DMS153 treated with DMSO at 0.1 percent for 48 hours (cell line): ENCODE measurements at regions not wholly inside any gene's neighbourhood (a gene's known extent, or its start where the extent isn't known, plus 50 kb on each side); places are given as distances from the start of the nearest gene placed in this dataset.
"Not testable (repeated sequence)": the region's sequence is repeated elsewhere in the genome, so short reads cannot be mapped to it uniquely, and the experiment has no call there.

ENCODE experiments used
- DNase-seq: peaks from one replicate; lab custom pipeline; 2025; ENCODE audit not compliant: unreplicated experiment; lab: John Stamatoyannopoulos, UW

DNA sequence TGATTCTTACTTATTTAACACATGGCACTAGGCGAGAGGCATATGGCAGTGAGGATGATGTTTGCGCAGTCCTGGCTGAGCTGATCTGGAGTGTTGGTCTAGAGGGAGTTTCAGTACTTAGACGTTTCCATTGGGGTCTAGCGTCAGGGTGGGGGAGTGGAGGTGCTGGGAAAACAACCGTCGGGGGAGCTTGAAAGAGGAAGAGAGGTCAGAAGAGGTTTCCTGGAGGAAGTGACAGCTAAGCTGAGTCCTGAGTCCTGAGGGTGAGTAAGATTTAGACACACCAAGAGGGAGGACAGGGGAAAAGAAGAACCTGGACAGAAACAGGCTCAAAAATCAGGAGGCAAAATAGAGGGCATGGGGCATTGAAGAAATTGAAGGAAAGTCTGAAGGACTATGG is 81.4 kb downstream of the ALOX5AP start:
- no peak for DNase-seq

DNA sequence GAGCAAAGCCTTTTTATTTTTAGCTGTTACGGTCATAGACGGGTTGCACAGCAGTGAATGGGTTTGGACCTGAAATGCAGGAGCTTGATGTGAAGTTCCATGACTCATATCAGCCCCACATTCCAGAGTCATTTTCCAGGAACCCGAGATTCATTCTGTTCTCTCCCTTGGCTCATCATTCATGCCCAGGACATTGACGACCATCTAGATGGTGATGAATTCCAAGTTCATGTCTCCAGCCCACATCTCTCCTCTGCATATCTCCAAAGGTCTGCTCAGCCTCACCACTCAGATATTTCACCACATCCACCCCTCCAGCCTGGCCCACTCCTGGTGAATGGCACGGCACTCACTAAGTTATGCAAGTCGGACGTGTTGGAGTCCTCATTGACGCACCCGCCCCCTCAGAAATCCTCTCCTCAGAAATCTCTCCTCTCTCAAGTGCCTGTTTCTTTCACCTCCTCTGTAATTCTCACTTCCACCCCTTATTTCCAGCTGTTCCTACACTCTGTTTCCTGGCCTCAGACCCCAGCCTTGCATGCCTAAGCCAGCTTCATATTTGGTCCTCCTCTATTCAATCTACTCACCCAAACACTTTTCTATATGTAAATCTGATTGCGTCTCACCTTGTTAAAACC is 83.1 kb downstream of the ALOX5AP start:
- DNase-seq, result no peak

DNA sequence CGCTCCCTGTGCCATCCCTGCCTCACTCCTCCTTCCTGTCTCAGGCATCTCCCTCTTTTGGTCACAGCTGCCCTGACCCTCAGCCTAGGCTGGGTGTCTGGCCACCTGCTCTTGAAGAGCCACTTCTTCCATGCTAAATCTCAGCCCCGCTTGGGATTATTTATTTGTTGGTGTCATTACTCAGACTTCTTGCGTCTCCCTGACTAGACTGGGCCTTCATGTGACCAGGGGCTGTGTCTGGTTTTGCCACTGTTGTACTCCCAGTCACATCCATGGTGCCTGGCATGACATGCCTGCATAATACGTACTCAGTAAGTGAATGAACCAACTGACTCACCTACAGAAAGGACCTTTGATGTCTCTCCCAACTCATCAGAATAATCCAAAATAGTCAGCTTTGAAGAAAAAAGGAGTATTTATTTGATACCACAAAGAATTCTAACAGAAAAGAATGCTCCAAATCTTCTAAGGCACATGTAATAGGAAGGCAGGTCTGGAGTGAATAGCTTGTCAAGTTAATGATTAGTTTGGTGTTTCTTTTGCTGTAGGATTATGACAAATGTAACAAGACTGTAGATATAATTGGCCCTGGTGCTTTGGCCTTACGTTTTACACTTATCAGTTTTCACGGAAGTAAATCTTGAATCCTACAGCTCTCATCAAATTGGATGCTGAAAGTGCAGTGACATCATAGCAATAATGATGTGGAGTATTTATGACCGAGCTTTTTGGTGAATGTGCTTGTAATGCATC is 84.0 kb downstream of the ALOX5AP start:
- no peak for DNase-seq

DNA sequence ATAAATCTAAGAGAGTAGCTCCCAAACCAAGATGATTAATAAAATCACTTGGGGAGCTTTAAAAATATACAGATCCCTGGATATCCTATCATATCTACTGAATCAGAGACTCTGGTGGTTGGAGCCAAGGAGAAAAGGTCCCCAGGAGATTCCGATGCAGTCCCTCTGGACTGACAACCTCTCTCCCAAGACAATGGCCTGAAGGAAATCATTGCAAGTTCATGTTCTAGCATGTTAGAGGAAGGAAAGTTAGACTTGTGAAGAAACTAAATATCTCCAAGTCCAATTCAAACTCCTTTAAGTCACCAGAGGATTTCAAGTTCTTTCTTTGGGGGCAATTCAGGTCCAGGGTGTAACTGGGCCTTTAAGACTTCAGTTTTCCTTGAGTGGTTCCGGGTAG is 84.7 kb upstream of the MEDAG start:
- DNase-seq, result no peak

DNA sequence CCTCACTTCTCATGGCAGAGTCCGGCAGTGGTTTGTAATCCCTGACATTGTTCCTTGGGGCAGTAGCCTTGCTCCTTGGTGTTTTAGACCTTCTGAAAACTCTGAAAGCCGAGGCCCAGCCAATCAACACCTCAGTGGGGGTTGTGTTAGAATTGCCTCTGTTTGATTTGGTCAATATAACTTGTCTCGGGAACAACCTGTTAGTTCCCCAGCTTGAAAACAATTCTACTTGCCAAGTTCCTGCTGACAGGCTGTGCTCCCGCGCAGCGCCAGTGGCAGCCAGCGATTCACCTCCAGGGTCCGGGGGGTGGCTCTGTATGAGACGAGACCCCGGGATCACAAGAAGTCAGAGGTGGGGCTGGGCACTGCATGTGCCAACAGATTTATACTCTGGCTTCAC is 81.4 kb upstream of the MEDAG start:
- no peak for DNase-seq

DNA sequence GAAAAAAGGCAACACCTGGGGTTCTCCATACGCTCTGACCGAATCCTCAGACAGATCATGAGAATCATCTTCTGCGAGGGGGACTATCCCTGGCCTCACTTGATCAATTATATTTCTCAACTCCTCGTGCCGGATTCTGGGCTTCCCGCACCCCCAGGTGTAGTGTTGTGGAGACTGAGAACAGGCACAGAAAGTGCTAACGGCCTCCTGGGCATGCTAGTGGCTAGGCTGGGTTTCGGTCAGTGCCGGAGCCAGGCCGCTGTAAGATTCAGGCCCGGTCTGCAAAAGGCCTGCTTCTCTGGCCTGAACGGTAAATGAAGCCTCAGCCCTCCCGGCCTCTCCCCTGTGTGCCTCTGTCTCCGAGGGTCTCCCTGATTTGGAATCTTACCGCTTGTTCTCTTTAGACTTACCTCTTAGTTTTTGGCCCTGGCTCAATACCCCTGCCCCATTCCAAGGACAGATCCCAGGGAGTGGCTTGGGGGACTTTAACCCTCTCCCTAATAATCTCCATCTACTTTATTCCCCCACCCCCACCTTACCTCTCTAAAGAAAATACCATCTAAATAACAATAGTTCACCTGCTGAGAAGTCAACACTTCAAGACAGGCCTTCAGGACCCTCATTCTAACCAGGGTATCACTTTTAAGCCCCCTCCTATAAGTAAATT is 79.0 kb upstream of the MEDAG start:
- no peak for DNase-seq

DNA sequence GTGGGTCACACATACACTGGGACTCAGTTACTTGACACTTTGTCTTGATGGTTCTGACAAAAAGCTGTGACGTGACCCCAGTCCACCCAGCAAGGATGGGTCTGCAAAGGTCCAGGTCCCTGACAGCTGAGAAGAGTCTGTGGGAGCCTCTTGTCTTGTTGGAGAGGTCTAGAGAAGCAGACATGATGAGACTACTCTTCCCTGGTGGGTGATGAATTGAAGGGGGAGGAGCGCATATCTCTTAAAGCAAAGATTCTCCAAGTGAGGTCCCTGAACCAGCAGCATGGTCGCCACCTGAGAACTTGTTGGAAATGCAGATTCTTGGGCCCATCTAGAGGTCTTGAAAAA is 78.5 kb upstream of the MEDAG start:
- DNase-seq, result no peak

DNA sequence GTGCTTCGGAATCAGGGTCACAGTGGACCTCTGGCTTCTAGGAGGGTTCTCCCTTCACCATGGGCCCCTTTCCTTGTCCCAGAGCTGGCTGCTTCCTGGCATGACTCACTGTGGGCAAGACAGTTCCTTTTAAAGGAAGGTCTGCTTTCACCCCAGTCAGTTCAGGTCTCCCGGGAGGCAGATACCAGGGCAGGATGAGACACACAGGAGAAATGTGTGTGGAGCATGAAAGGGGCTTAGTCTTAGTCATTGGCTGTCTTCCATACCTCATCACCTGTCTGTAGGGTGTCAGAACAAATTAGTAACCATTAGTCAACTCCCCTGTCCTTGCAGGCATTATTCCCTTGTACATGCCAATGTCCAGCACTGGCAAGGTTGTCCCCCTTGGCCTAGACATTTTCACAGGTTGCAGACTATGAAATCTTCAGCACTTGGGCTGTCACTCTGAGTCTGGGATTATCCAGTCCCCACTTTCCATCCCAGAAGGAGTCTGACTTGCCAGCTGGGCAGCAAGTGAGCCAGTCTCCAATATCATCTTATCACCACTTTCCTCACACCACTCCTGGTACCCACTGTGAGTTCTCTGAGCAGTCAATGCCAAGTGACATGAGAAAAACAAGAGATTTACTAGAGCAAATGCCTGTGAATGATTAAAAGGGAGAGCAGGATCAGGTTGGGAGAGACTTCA is 76.8 kb upstream of the MEDAG start:
- DNase-seq, result no peak

DNA sequence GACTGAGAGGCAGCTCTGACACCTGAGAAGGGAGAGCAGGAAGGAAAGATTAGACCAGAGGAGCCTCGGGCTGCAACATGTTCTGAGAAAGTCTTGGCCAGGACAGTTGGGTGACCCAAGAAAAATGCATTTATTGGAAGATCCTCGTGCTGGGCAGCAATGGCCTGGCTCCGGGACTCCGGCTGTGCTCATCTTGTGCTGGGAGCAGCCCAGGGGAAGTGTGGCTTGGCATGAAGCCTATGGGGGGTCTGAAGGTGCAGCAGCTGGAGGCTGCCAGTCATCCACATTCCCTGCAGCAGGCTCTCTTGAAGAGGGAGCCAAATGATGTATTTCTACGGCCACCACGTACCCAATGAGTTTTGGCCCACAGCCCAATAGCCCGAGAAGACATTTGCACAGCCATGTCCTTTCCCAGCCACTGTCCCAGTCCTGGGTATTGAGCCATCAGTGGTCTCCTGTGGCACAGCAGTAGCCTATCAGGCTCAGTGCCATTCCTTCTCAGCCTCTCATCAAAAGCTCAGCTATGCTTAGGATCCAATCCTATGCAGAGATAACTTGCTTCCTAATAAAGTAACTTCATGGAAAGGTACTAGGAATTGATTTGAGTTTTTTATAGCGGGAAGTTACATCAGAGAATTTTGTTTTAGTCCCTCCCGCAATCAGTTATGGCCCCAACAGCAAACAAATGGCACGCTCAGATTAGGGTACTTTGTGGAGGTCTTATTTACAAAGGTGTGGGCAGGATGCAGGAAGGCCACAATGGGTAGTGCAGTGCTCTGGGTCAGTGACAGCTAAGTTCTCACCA is 76.0 kb upstream of the MEDAG start:
- no peak for DNase-seq

DNA sequence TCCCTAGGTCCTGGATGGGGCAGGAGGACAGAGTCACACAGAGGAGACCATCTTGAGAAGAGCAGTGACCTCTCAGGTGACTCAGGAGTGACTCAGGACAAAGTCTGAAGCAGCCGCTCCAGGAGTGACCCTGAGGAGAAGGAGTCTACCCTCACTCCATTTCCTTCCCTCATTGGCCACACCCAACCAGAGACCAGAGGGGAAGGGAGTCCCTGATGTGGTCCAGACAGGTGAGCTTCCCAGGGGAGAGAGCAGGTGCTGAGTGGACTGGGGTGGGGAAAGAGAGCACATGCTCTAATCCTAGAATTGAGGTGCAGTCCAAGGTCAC is 75.5 kb upstream of the MEDAG start:
- no peak for DNase-seq

DNA sequence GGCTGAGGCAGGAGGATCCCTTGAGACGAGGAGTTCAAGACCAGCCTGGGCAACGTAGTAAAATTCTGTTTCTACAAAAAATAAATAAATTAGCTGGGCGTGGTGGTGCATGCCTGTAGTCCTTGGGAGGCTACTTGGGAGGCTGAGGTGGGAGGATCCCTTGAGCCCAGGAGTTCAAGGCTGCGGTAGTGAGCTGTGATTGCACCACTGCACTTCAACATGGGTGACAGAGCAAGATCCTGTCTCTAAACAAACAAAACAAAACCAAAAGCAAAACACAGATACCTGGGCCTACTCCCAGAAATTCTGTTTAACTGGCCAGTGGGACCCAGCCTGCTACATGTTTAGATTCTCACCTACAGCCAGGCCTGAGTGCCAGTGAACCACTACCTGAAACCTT is 74.6 kb upstream of the MEDAG start:
- no peak for DNase-seq

DNA sequence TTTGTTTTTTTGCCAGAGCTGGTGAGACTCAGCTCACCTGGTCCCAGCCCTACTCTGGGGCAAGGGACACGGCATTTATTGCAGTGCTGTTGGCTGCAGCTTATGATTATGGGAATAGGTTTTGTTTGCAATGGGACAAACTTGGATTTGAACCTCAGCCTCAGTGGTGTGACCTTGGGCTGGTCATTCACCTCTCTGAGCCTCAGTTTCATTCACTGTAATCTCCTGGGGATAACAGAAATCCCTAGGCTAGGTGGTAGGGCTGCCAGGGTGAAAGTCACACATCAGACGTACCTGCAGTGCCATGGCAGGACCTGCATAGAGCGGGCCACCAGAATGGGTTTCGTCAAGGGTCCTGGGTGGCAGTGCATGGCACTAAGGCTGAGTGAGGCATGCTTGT is 73.7 kb upstream of the MEDAG start:
- DNase-seq, result no peak

DNA sequence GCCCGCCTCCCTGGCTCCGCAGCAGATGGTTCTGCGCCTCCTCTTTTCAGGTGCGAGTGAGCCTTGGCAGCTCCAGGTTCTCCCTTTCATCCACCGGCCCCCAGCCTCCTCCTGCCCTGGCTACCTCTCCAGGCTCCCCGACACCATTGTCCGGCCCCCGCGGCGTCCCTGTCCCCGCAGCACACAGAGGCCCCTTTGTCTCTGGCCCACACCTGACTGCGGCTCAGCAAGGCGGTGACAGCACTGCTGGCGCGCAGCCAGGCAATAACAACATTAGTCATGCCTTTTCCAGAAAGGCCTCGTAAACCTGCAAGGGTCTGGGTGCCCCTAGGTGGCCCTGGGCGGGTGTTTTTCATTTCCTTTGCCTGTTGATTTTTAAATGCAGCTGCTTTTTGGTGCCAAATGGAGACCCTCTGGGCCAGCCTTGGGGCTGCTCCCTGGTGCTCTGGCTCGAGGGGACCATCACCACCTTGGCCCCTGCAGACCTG is 73.2 kb upstream of the MEDAG start:
- peak; percentile 95 for DNase-seq

DNA sequence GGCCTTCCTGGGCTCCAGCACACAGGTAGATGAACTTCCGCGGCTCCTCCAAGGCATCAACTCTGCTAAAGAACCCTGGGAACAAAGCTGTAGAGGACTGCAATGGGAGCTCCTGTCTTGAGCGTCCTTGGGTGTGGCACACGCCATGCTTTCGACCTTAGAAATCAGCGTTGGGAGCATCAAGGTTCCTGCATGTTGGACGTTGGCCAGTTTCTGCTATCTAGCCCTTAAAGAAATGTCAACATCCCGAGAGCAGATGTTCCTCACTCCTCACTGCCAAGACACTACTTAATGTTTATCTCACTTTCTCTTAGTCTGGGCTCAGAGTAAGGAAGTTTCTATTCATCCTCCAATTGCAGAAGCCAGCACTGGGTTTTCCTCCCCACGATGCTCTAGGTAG is 70.6 kb upstream of the MEDAG start:
- DNase-seq, result no peak

DNA sequence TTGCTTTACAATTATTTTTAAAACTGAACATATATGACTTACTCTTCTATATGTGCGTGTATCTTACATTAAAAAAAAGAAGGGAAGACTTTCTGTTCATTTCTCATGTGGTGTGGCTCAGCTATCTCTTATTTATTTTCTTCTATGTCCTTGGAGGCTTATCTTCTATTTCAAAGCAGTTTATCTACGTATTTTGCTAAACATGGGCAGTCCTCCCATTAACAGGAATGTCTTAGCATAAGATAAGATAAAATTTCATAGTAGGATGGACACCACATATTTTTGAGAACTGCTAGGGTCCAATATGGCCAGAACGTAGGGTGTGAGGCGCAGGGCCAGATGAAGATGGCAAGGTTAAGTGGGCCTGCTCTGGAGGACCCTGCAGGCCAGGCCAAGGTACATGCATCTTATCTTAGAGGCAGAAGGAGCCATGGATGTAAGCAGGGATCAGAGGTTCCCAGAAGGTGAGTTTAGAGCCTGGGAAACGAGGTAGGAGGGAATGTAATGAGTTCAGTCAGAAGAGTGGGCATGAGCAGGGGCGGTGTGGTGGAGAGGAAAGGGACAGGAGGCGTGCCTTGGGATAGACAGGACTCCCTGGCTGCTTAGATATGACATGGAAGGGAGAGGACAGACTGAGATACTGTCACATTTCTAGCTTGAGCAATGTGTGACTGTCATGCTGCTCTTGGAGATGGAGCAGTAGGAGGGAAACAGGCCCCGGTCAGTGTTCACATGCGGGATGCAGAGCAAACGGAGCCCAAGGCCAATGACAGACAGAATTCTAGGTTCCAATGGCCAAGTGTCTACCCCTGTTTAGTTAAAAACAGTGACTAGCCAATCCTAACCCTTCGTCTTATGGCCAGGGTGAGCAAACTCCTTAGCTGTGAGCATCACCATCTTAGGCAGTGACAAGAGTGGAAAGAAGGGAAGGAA is 68.6 kb upstream of the MEDAG start:
- DNase-seq, result no peak

DNA sequence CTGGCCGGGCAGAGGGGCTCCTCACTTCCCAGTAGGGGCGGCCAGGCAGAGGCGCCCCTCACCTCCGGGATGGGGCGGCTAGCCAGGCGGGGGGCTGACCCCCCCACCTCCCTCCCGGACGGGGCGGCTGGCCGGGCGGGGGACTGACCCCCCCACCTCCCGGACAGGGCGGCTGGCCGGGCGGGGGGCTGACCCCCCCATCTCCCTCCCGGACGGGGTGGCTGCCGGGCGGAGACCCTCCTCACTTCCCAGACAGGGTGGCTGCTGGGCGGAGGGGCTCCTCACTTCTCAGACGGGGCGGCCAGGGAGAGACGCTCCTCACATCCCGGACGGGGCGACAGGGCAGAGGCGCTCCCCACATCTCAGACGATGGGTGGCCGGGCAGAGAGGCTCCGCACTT is 66.4 kb upstream of the MEDAG start:
- DNase-seq, result not testable (repeated sequence)

DNA sequence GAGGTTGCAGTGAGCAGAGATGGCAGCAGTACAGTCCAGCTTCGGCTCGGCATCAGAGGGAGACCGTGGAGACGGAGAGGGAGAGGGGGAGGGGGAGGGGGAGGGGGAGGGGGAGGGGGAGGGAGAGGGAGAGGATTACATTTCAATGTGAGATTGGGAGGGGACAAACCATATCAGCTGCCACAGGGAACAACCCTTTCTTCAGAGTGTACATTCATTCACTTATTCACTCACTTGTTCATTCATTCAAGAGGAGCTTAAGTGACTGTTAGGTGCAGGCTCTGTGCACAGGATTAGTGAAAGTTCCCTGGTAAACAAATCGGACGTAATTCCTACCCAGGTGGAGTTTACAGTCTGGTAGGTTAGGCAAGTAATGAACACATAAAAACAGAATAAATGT is 65.6 kb upstream of the MEDAG start:
- DNase-seq, result no peak

DNA sequence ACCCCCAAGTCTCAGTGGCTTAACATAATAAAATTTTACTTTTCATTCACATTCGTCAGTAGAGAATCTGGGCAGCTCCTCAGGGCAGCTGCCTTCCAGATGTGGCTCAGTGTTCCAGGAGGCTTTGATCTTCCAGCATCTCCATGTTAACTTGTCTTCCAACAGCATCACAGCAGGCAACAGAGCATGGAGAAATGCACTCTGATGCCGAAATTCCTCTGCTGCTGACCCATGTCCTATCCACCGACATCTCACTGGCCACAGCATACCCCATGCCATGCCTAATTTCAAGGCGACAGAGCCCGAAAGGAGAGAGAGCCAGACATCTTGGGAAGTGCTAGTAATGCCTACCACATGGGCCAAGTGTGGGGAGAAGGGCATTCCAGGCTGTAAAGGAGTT is 64.9 kb upstream of the MEDAG start:
- DNase-seq, result no peak

DNA sequence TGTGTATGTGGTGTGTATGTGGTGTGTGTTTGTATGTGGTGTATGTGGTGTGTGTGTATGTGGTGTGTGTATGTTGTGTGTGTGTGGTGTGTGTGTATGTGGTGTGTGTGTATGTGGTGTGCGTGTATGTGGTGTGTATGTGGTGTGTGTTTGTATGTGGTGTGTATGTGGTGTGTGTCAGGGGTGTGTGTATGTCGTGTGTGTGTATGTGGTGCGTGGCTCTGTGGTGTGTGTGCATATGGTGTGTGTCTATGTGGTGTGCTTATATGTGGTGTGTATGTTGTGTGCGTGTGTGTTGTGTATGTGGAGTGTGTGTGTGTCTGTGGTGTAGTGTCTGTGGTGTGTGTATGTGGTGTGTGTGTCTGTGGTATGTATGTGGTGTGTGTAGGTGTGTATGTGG is 62.5 kb upstream of the MEDAG start:
- DNase-seq, result no peak
